H1 (cell line): ENCODE measurements at regions not wholly inside any gene's neighbourhood (a gene's known extent, or its start where the extent isn't known, plus 50 kb on each side); places are given as distances from the start of the nearest gene placed in this dataset.

Source experiments
- CTCF ChIA-PET: fragments of 300-600 bp; sonication (Branson Sonifier 250); formaldehyde crosslinking; loops from one replicate; lab custom pipeline; 2021; ENCODE audit not compliant: partially characterized antibody; lab: Charles Lee
- POLR2A ChIA-PET: fragments of 300-600 bp; sonication (Branson Sonifier 250); formaldehyde crosslinking; loops from one replicate; lab custom pipeline; 2021; ENCODE audit warnings: inconsistent platforms; ENCODE audit not compliant: partially characterized antibody; lab: Charles Lee
- DNase-seq, 2 experiments: peaks; one replicate each; pipeline versions ENCODE4 v3.0.0 to v3.0.0-alpha.2; 2010 to 2022; ENCODE audit warnings: low spot score in 2 of 2, low read depth in 1 of 2, mixed read lengths in 1 of 2
- FAIRE-seq: peaks from 2 replicates; lab custom pipeline; 2011; peaks lifted over from hg19 to GRCh38; lab: Jason Lieb, UNC
- H2AFZ ChIP-seq: 2 replicates; pipeline ENCODE4 v1.8.1; 2012; ENCODE audit warnings: low read length, inconsistent platforms
- H2AK5ac ChIP-seq: 2 replicates; pipeline ENCODE4 v1.6.1; 2013; ENCODE audit warnings: low read depth, low read length
- H2BK120ac ChIP-seq: replicated peaks from 2 replicates; pipeline ENCODE3; 2013; ENCODE audit warnings: low read depth, low read length, inconsistent platforms
- H2BK12ac ChIP-seq: 2 replicates; pipeline ENCODE4 v1.6.1; 2013; ENCODE audit warnings: low read depth, low read length
- H2BK15ac ChIP-seq: 2 replicates; pipeline ENCODE4 v1.6.1; 2013; ENCODE audit warnings: low read length
- H2BK20ac ChIP-seq: 2 replicates; pipeline ENCODE4 v1.6.1; 2013; ENCODE audit warnings: low read length
- H2BK5ac ChIP-seq: 2 replicates; pipeline ENCODE4 v1.6.1; 2013; ENCODE audit warnings: low read depth, low read length
- H3K14ac ChIP-seq: 2 replicates; pipeline ENCODE4 v1.6.1; 2013; ENCODE audit warnings: inconsistent platforms; ENCODE audit not compliant: insufficient read length
- H3K18ac ChIP-seq: 2 replicates; pipeline ENCODE4 v1.6.1; 2013; ENCODE audit warnings: low read length; ENCODE audit errors: extremely low read depth
- H3K23ac ChIP-seq: 2 replicates; pipeline ENCODE4 v1.6.1; 2013; ENCODE audit warnings: inconsistent platforms; ENCODE audit not compliant: insufficient read length
- H3K23me2 ChIP-seq: 2 replicates; pipeline ENCODE4 v1.6.1; 2013; ENCODE audit warnings: low read depth, low read length
- H3K27ac ChIP-seq: 2 replicates; pipeline ENCODE4 v1.6.1; 2011; ENCODE audit warnings: low read depth, low read length, inconsistent platforms
- H3K27me3 ChIP-seq, 4 experiments: replicated peaks in 1 of 4; 1 replicate in 1 of 4; 2 replicates in 3 of 4; pipeline versions ENCODE4 v1.6.1 to v1.8.1; 2011 to 2013; ENCODE audit warnings: low read length in 3 of 4, mild to moderate bottlenecking in 3 of 4, inconsistent platforms in 2 of 4, mixed read lengths in 2 of 4, moderate library complexity in 1 of 4; ENCODE audit not compliant: control insufficient read depth in 3 of 4, insufficient read depth in 3 of 4; ENCODE audit errors: extremely low read depth in 1 of 4
- H3K36me3 ChIP-seq, 4 experiments: 2 replicates each; pipeline versions ENCODE4 v1.6.1 to v1.8.1; 2011 to 2013; ENCODE audit warnings: mild to moderate bottlenecking in 4 of 4, low read length in 3 of 4, moderate library complexity in 2 of 4, control low read depth in 1 of 4, inconsistent platforms in 1 of 4; ENCODE audit not compliant: insufficient read depth in 4 of 4, control insufficient read depth in 2 of 4
- H3K4ac ChIP-seq: replicated peaks from 2 replicates; pipeline ENCODE3; 2013; ENCODE audit warnings: low read length, low read depth, mixed read lengths, inconsistent platforms; ENCODE audit not compliant: insufficient read length
- H3K4me1 ChIP-seq, 4 experiments: replicated peaks in 1 of 4; 1 replicate in 1 of 4; 2 replicates in 3 of 4; pipeline versions ENCODE4 v1.6.1 to v1.8.1; 2011 to 2013; ENCODE audit warnings: low read length in 3 of 4, inconsistent platforms in 2 of 4, mixed read lengths in 1 of 4; ENCODE audit not compliant: insufficient read depth in 4 of 4, control insufficient read depth in 3 of 4
- H3K4me2 ChIP-seq, 2 experiments: 2 replicates each; pipeline versions ENCODE4 v1.6.1 to v1.8.1; 2011 to 2013; ENCODE audit warnings: low read depth in 2 of 2, low read length in 2 of 2, control low read depth in 1 of 2, inconsistent platforms in 1 of 2, mild to moderate bottlenecking in 1 of 2; ENCODE audit not compliant: insufficient read depth in 1 of 2
- H3K4me3 ChIP-seq, 4 experiments: fragments of 200-600, 300-600 bp in 1 of 4; sonication (generic), shearing (Covaris generic), sonication (Bioruptor Twin) in 1 of 4; 2 replicates each; pipeline versions ENCODE4 v1.5.1 to v1.8.1; 2011 to 2016; ENCODE audit warnings: low read length in 4 of 4, low read depth in 3 of 4, control low read depth in 2 of 4, inconsistent platforms in 2 of 4, mild to moderate bottlenecking in 2 of 4, mixed read lengths in 1 of 4, moderate library complexity in 1 of 4; ENCODE audit not compliant: insufficient read depth in 2 of 4; ENCODE audit errors: extremely low read depth in 1 of 4
- H3K56ac ChIP-seq: replicated peaks from 2 replicates; pipeline ENCODE3; 2013; ENCODE audit warnings: low read depth, mild to moderate bottlenecking, mixed read lengths, low read length, inconsistent platforms; ENCODE audit not compliant: insufficient read length
- H3K79me1 ChIP-seq: 2 replicates; pipeline ENCODE4 v1.6.1; 2013; ENCODE audit warnings: low read depth, low read length, control low read depth
- H3K79me2 ChIP-seq, 2 experiments: 2 replicates each; pipeline versions ENCODE4 v1.6.1 to v1.8.1; 2012 to 2013; ENCODE audit warnings: low read length in 2 of 2, mild to moderate bottlenecking in 2 of 2, inconsistent platforms in 1 of 2; ENCODE audit not compliant: insufficient read depth in 2 of 2, control insufficient read depth in 1 of 2
- H3K9ac ChIP-seq, 4 experiments: replicated peaks in 1 of 4; 1 replicate in 1 of 4; 2 replicates in 3 of 4; pipeline versions ENCODE4 v1.6.1 to v1.8.1; 2011 to 2013; ENCODE audit warnings: low read depth in 3 of 4, low read length in 3 of 4, control low read depth in 2 of 4, mild to moderate bottlenecking in 2 of 4, moderate library complexity in 2 of 4, inconsistent platforms in 1 of 4; ENCODE audit errors: extremely low read depth in 1 of 4
- H3K9me3 ChIP-seq, 2 experiments: 2 replicates each; pipeline versions ENCODE4 v1.6.1 to v1.8.1; 2012 to 2013; ENCODE audit warnings: mild to moderate bottlenecking in 2 of 2, moderate library complexity in 2 of 2, control low read depth in 1 of 2, inconsistent platforms in 1 of 2, low read depth in 1 of 2, low read length in 1 of 2, mixed read lengths in 1 of 2; ENCODE audit not compliant: insufficient read depth in 2 of 2
- H4K20me1 ChIP-seq, 2 experiments: replicated peaks in 1 of 2; 2 replicates each; pipeline versions ENCODE3 to v1.8.1; 2011 to 2013; ENCODE audit warnings: inconsistent platforms in 2 of 2, low read length in 2 of 2, mild to moderate bottlenecking in 1 of 2; ENCODE audit not compliant: insufficient read depth in 2 of 2, control insufficient read depth in 1 of 2
- H4K5ac ChIP-seq: 2 replicates; pipeline ENCODE4 v1.6.1; 2013; ENCODE audit warnings: low read length, low read depth, mixed read lengths, inconsistent platforms; ENCODE audit not compliant: insufficient read length
- H4K8ac ChIP-seq: 2 replicates; pipeline ENCODE4 v1.8.0; 2013; ENCODE audit warnings: mild to moderate bottlenecking, moderate library complexity, low read length, inconsistent platforms; ENCODE audit not compliant: insufficient read depth; ENCODE audit errors: extremely low read depth
- H4K91ac ChIP-seq: replicated peaks from 2 replicates; pipeline ENCODE3; 2013; ENCODE audit warnings: low read length, mixed read lengths, inconsistent platforms; ENCODE audit not compliant: insufficient read length
- ATF2 ChIP-seq: IDR thresholded peaks from 2 replicates; pipeline ENCODE4 v1.6.1; 2012; ENCODE audit warnings: low read length, inconsistent platforms
- CEBPB ChIP-seq: IDR thresholded peaks from 2 replicates; pipeline ENCODE4 v1.6.1; 2012; ENCODE audit warnings: low read depth, low read length
- KDM4A ChIP-seq: IDR thresholded peaks from one replicate; pipeline ENCODE4 v1.7.1; 2012; ENCODE audit warnings: low read depth, mild to moderate bottlenecking, moderate library complexity, low read length, inconsistent platforms; ENCODE audit not compliant: severe bottlenecking
- MAX ChIP-seq: IDR thresholded peaks from 2 replicates; pipeline ENCODE4 v1.6.1; 2012; ENCODE audit warnings: inconsistent platforms
- YY1 ChIP-seq: IDR thresholded peaks from 2 replicates; pipeline ENCODE4 v1.6.1; 2011; ENCODE audit warnings: low read depth, mild to moderate bottlenecking, low read length
- WGBS, 2 experiments: shearing (Covaris generic) in 1 of 2; methylation state at CpG; one replicate each; pipeline versions ENCODE4 v1.1.6 to v1.1.7; 2013 to 2015; ENCODE audit warnings: low lambda C conversion rate in 2 of 2, mixed read lengths in 2 of 2, inconsistent platforms in 1 of 2, low coverage in 1 of 2, missing lambda C conversion rate in 1 of 2; ENCODE audit not compliant: insufficient replicate concordance in 2 of 2, insufficient coverage in 1 of 2, insufficient read length in 1 of 2; ENCODE audit errors: extremely low coverage in 1 of 2, missing lambda C conversion rate in 1 of 2; 5-methylcytosine and 5-hydroxymethylcytosine counted together

- TF ChIP-seq MAX (no peak), KDM4A (no peak), YY1 (no peak), CEBPB (no peak), ATF2 (no peak)
- 96% methylated on average over 2 of the region's 2 CpGs; no CpG with 5 or more reads in 1 of the 2 experiments for WGBS, 2 experiments
- POLR2A ChIA-PET: no interaction called here
Measured at GRCh38 chr3:64890466-64890865, 202.7 kb upstream of the ADAMTS9 start.

More at GRCh38 chr3:64890466-64890865, 202.7 kb upstream of the ADAMTS9 start:
- Histone ChIP-seq H3K36me3 (no peaks in the 10 kb centered on the region), H3K18ac (no peak overlapping the region; the same call in 1 of the 2 replicates), H3K23ac (no peak overlapping the region), H4K20me1 (no peaks in the 10 kb centered on the region), H3K56ac (no peak overlapping the region), H2BK20ac (no peak overlapping the region), H2BK120ac (no peak overlapping the region), H3K27me3 (no peaks in the 10 kb centered on the region), H4K8ac (no peak overlapping the region), H4K5ac (no peak overlapping the region), H2BK15ac (no peak overlapping the region), H2AK5ac (no peak overlapping the region), H2BK12ac (no peak overlapping the region), H3K4ac (no peak overlapping the region), H3K9ac (no peak overlapping the region), H3K4me1 (peaks cover 0 to 7% (median 3%) of the 10 kb centered on the region in 4 experiments; a peak in 4 of 7 replicates), H2BK5ac (no peak overlapping the region), H3K27ac (no peak overlapping the region), H4K91ac (no peak overlapping the region), H3K9me3 (no peaks in the 10 kb centered on the region), H3K23me2 (no peaks in the 10 kb centered on the region), H3K4me2 (no peak overlapping the region), H3K79me2 (no peaks in the 10 kb centered on the region), H2AFZ (no peak overlapping the region), H3K79me1 (no peaks in the 10 kb centered on the region), H3K4me3 (no peak overlapping the region), H3K14ac (no peak overlapping the region)
- CTCF ChIA-PET: no interaction called here
- FAIRE-seq (no peak), DNase-seq (no peak)
